HEK293T (cell line): ENCODE measurements at regions not wholly inside any gene's neighbourhood (a gene's known extent, or its start where the extent isn't known, plus 50 kb on each side); places are given as distances from the start of the nearest gene placed in this dataset.

Experiments used
- CTCF ChIA-PET: fragments of 350-600 bp; formaldehyde crosslinking; extraction: SDS; loops from one replicate; lab custom pipeline; 2021; ENCODE audit warnings: antibody characterized with exemption, inconsistent platforms; lab: Yijun Ruan, JAX
- POLR2A ChIA-PET: fragments of 350-600 bp; formaldehyde crosslinking; extraction: SDS; loops from one replicate; lab custom pipeline; 2020; ENCODE audit warnings: antibody characterized with exemption, inconsistent platforms; lab: Yijun Ruan, JAX
- DNase-seq: peaks from one replicate; pipeline ENCODE4 v3.0.0; 2012; ENCODE audit warnings: mixed read lengths; ENCODE audit errors: extremely low spot score
- ARNT ChIP-seq: fragments of 450-650 bp; IDR thresholded peaks from 2 replicates; pipeline ENCODE4 v1.6.1; 2017; ENCODE audit warnings: mild to moderate bottlenecking
- BHLHE40 ChIP-seq: fragments of 450-650 bp; IDR thresholded peaks from 2 replicates; pipeline ENCODE4 v1.6.1; 2016; ENCODE audit warnings: mild to moderate bottlenecking, moderate library complexity, borderline replicate concordance
- CTBP1 ChIP-seq: fragments of 450-650 bp; IDR thresholded peaks from 2 replicates; pipeline ENCODE4 v1.6.1; 2016; ENCODE audit warnings: borderline replicate concordance
- ELF4 ChIP-seq: fragments of 450-650 bp; IDR thresholded peaks from 2 replicates; pipeline ENCODE4 v1.6.1; 2017; ENCODE audit warnings: antibody characterized with exemption
- FOXA1 ChIP-seq: fragments of 450-650 bp; IDR thresholded peaks from 2 replicates; pipeline ENCODE4 v1.6.1; 2016; ENCODE audit warnings: mild to moderate bottlenecking
- FOXK2 ChIP-seq: fragments of 450-650 bp; IDR thresholded peaks from 2 replicates; pipeline ENCODE4 v1.6.1; 2016; ENCODE audit warnings: mild to moderate bottlenecking
- FOXM1 ChIP-seq: fragments of 450-650 bp; IDR thresholded peaks from 2 replicates; pipeline ENCODE4 v1.6.1; 2017; ENCODE audit warnings: mild to moderate bottlenecking, borderline replicate concordance
- HDGF ChIP-seq: fragments of 450-650 bp; IDR thresholded peaks from 2 replicates; pipeline ENCODE4 v1.6.1; 2017; ENCODE audit warnings: antibody characterized with exemption, borderline replicate concordance
- L3MBTL2 ChIP-seq: fragments of 450-650 bp; conservative IDR thresholded peaks from 2 replicates; pipeline ENCODE4 v1.6.1; 2016; ENCODE audit warnings: mild to moderate bottlenecking
- LEF1 ChIP-seq: fragments of 450-650 bp; IDR thresholded peaks from 2 replicates; pipeline ENCODE4 v1.6.1; 2017; ENCODE audit warnings: mild to moderate bottlenecking, borderline replicate concordance
- NFRKB ChIP-seq: fragments of 450-650 bp; IDR thresholded peaks from 2 replicates; pipeline ENCODE4 v1.6.1; 2016; ENCODE audit warnings: mild to moderate bottlenecking, moderate library complexity
- SP1 ChIP-seq: fragments of 450-650 bp; IDR thresholded peaks from 2 replicates; pipeline ENCODE4 v1.6.1; 2017
- SUZ12 ChIP-seq: fragments of 450-650 bp; IDR thresholded peaks from 2 replicates; pipeline ENCODE4 v1.6.1; 2016; ENCODE audit warnings: mild to moderate bottlenecking
- TARDBP ChIP-seq: fragments of 450-650 bp; IDR thresholded peaks from 2 replicates; pipeline ENCODE4 v1.6.1; 2016
- ZNF384 ChIP-seq: fragments of 450-650 bp; IDR thresholded peaks from 2 replicates; pipeline ENCODE4 v1.6.1; 2016
- TF ChIP-seq, protein P1 (sequence below): fragments of 450-650 bp; IDR thresholded peaks from 2 replicates; pipeline ENCODE4 v1.6.1; 2016

DNA sequence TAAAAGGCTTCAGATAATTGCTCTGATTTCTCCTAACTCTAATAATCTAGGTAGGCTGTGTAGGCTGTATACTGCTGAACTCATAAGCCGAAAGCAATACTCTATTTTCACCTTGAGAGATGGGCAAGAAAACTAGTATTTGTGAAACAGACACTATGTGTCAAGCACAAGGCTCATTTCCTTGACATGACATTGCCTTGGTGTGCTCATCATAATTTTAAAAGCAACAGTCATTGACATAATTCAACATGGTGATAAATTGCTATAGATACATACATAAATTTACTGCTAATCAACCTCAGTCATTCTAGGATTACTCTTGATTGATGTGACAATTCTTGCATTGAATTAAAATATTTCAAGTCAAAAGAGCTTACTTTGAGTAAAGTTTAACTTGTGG lies 304.7 kb downstream of the CNTN3 start:
- CTCF ChIA-PET: no interaction called here
- DNase-seq: no peak
- no peak for TF ChIP-seq L3MBTL2
- TF ChIP-seq BHLHE40: no peak
- no peak for TF ChIP-seq FOXM1
- TF ChIP-seq LEF1: no peak
- TF ChIP-seq SP1: no peak
- TF ChIP-seq ARNT: no peak
- TF ChIP-seq FOXK2: no peak
- TF ChIP-seq ELF4: no peak
- no peak for TF ChIP-seq TARDBP
- no peak for TF ChIP-seq SUZ12
- no peak for TF ChIP-seq CTBP1
- TF ChIP-seq FOXA1: no peak
- TF ChIP-seq NFRKB: no peak
- no peak for TF ChIP-seq ZNF384
- TF ChIP-seq, protein P1, sequence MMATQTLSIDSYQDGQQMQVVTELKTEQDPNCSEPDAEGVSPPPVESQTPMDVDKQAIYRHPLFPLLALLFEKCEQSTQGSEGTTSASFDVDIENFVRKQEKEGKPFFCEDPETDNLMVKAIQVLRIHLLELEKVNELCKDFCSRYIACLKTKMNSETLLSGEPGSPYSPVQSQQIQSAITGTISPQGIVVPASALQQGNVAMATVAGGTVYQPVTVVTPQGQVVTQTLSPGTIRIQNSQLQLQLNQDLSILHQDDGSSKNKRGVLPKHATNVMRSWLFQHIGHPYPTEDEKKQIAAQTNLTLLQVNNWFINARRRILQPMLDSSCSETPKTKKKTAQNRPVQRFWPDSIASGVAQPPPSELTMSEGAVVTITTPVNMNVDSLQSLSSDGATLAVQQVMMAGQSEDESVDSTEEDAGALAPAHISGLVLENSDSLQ: no peak
- TF ChIP-seq HDGF: no peak
- POLR2A ChIA-PET: no interaction called here

DNA sequence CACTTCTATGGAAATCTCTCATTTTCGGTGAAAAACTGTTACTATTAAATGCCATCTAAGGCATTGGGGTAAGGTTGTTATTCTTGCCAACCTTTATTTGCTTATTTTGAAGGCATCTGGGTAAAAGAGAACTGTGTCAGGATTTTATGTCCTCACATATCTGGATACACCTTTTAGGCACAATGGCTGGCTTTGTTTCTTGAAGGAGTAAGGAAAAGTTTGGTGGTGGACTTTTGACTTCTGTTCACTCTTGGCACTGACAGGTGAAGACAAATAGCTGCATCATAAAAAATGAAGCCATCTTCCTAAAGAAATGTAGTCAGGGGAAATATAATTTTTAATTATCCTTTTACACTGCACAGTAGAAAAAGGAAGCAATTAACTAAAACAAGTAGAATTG lies 310.0 kb downstream of the CNTN3 start:
- ChIA-PET CTCF (no interaction called here), POLR2A (no interaction called here)
- DNase-seq: no peak
- TF ChIP-seq L3MBTL2: no peak
- TF ChIP-seq NFRKB: no peak
- TF ChIP-seq BHLHE40: no peak
- TF ChIP-seq FOXA1: no peak
- TF ChIP-seq, protein P1: no peak
- no peak for TF ChIP-seq LEF1
- no peak for TF ChIP-seq HDGF
- no peak for TF ChIP-seq ZNF384
- no peak for TF ChIP-seq CTBP1
- TF ChIP-seq TARDBP: no peak
- TF ChIP-seq SUZ12: no peak
- no peak for TF ChIP-seq ELF4
- no peak for TF ChIP-seq FOXM1
- TF ChIP-seq FOXK2: no peak
- no peak for TF ChIP-seq ARNT
- TF ChIP-seq SP1: no peak

DNA sequence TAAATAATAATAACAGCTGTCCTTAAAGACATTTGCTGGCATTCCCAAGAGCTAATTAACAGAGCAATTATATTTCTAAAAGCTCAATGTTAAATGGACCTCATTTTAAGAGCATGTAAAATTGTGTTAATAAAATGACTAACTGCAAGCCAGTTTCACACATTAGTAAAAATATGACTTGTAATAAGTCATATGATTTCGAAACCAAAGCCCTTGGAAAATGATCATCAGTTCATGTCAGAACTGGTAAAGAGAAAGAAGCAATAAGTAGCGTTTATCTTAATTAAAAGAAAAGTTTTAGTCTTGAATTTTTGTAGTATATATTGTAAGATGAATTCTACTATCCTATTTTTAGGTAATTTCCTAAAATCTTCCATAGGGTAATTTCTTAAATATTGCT lies 310.7 kb downstream of the CNTN3 start:
- CTCF ChIA-PET: no interaction called here
- DNase-seq: no peak
- POLR2A ChIA-PET: no interaction called here
- TF ChIP-seq CTBP1: no peak
- TF ChIP-seq SP1: no peak
- TF ChIP-seq TARDBP: no peak
- TF ChIP-seq NFRKB: no peak
- no peak for TF ChIP-seq ZNF384
- no peak for TF ChIP-seq HDGF
- TF ChIP-seq, protein P1: no peak
- no peak for TF ChIP-seq LEF1
- no peak for TF ChIP-seq ELF4
- no peak for TF ChIP-seq L3MBTL2
- no peak for TF ChIP-seq ARNT
- no peak for TF ChIP-seq FOXA1
- TF ChIP-seq BHLHE40: no peak
- TF ChIP-seq FOXK2: no peak
- TF ChIP-seq SUZ12: no peak
- no peak for TF ChIP-seq FOXM1

DNA sequence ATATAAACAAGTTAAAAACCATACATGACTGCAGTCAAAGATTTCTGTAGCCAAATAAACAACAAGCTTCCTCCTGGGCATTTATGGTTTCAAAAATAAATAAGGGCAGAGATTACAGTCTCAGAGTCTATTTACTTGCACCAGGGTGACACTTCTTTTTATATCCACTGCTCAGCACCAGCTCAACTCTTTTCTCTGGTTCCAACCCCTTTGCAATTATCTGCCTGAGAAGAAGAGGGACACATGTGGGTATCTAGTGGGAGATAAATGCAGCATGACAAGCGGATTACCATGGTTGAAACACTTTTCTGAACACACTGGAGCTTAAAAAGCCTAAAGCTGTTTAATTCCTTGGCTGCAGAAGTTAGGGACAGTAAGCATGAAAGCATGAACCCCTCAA lies 311.5 kb downstream of the CNTN3 start:
- CTCF ChIA-PET: no interaction called here

DNA sequence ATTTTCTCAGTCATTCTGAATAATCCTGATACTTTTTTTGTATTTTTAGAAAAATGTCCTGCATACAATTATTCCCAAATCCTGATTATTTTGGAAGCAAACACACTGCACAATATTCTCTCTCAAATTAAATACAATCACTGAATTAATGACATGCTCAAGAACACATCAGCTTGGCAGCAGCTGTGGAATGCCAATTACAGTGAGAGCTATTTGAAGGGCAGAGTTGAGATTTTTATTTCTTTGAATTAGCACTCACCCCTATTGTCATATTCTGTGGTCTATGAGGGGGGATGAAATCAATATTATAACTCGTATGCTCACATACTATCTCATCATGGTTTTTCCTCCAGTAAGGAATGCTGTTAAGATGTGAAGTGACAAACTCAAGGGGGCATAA lies 312.2 kb downstream of the CNTN3 start:
- POLR2A ChIA-PET: no interaction called here
- CTCF ChIA-PET: no interaction called here
- no peak for DNase-seq
- TF ChIP-seq ARNT (no peak), ELF4 (no peak), BHLHE40 (no peak), FOXA1 (no peak), NFRKB (no peak), TARDBP (no peak), SP1 (no peak), FOXM1 (no peak), HDGF (no peak), LEF1 (no peak), ZNF384 (no peak), FOXK2 (no peak)
- TF ChIP-seq, protein P1: no peak

More for the DNA sequence above, 311.5 kb downstream of the CNTN3 start:
- POLR2A ChIA-PET: no interaction called here
- DNase-seq: no peak
- TF ChIP-seq HDGF (no peak), TARDBP (no peak), FOXM1 (no peak), ARNT (no peak), NFRKB (no peak), LEF1 (no peak), FOXA1 (no peak), L3MBTL2 (no peak), BHLHE40 (no peak), ZNF384 (no peak), SP1 (no peak), ELF4 (no peak), FOXK2 (no peak), CTBP1 (no peak), SUZ12 (no peak)
- TF ChIP-seq, protein P1: no peak
